GM03348 (cell line): ENCODE measurements at regions not wholly inside any gene's neighbourhood (a gene's known extent, or its start where the extent isn't known, plus 50 kb on each side); places are given as distances from the start of the nearest gene placed in this dataset.
"Not testable (repeated sequence)": the region's sequence is repeated elsewhere in the genome, so short reads cannot be mapped to it uniquely, and the experiment has no call there.

Experiments
- DNase-seq: peaks from one replicate; pipeline ENCODE4 v3.0.0; 2012; ENCODE audit warnings: low spot score

- DNase-seq: no peak
These were observed 80.0 kb downstream of the METRNL start for GRCh38 chr17:83159204-83160049.

- peak; percentile 2 for DNase-seq
These were observed 81.3 kb downstream of the METRNL start for GRCh38 chr17:83160443-83161297.

- DNase-seq: peak; percentile 86
These were observed 82.1 kb downstream of the METRNL start for GRCh38 chr17:83161298-83162034.

GRCh38 chr17:83162035-83162745 lies 82.8 kb downstream of the METRNL start:
- no peak for DNase-seq

- DNase-seq: no peak
These were observed 85.1 kb downstream of the METRNL start for GRCh38 chr17:83164490-83164889.

GRCh38 chr17:83170571-83171260 lies 91.3 kb downstream of the METRNL start:
- DNase-seq: no peak

GRCh38 chr17:83171661-83172060 lies 92.3 kb downstream of the METRNL start:
- DNase-seq: peak; percentile 77

- DNase-seq: not testable (repeated sequence)
These were observed 92.7 kb downstream of the METRNL start for GRCh38 chr17:83172099-83172498.

GRCh38 chr17:83172646-83173045 lies 93.2 kb downstream of the METRNL start:
- not testable (repeated sequence) for DNase-seq

GRCh38 chr17:83173180-83173913 lies 93.9 kb downstream of the METRNL start:
- DNase-seq: peak; percentile 3

- no peak for DNase-seq
These were observed 94.5 kb downstream of the METRNL start for GRCh38 chr17:83173914-83174361.

- peak; percentile 78 for DNase-seq
These were observed 95.1 kb downstream of the METRNL start for GRCh38 chr17:83174362-83175118.

- DNase-seq: no peak
These were observed 95.9 kb downstream of the METRNL start for GRCh38 chr17:83175119-83175821.

GRCh38 chr17:83175822-83176622 lies 96.6 kb downstream of the METRNL start:
- DNase-seq: no peak

- DNase-seq: no peak
These were observed 97.5 kb downstream of the METRNL start for GRCh38 chr17:83176623-83177583.

GRCh38 chr17:83177611-83178532 lies 98.5 kb downstream of the METRNL start:
- DNase-seq: no peak
